GM18858 (cell line): ENCODE measurements at regions not wholly inside any gene's neighbourhood (a gene's known extent, or its start where the extent isn't known, plus 50 kb on each side); places are given as distances from the start of the nearest gene placed in this dataset.

ENCODE experiments used
- ATAC-seq: cut with Tn5 transposase; IDR thresholded peaks from one replicate; pipeline ENCODE4 v1.9.1; 2021; ENCODE audit not compliant: unreplicated experiment

DNA sequence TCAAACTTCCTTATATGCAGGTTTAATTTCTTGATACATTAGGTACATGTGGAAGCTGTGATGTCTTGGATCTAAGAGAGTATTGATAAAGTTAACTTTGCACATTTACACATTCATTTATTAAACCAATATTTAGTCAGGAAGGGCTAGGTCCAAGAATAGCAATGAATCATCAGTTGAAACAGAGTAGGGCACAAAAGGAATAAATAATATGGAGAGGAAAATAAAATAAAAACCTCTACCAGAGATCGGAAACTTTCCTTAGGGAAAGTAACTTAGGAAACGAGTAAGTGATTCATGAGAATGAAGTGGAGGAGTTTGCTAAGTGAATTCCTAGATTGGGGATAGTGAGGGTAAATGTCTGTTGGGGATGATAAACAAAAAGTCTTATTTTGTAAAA is 259.4 kb upstream of the DACH1 start:
- no peak for ATAC-seq

DNA sequence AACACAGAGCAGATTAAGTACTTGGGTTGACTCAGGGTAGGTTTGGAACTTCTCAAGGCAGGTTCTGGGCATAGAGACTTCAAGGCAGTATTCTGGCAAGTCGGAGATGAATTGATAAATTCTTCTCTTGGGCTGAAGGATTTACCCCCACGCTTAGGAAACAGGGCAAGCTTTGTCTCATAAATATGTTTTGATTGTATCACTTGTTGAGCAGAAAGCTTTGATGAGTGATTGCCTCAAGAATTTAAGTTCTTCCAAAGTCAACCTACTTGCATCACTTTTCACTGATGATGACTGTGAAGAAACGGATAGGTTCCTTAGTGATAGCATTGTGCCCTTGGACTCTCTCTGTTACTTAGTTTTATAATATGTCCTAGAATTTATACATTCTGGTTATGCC is 258.6 kb upstream of the DACH1 start:
- ATAC-seq: no peak

DNA sequence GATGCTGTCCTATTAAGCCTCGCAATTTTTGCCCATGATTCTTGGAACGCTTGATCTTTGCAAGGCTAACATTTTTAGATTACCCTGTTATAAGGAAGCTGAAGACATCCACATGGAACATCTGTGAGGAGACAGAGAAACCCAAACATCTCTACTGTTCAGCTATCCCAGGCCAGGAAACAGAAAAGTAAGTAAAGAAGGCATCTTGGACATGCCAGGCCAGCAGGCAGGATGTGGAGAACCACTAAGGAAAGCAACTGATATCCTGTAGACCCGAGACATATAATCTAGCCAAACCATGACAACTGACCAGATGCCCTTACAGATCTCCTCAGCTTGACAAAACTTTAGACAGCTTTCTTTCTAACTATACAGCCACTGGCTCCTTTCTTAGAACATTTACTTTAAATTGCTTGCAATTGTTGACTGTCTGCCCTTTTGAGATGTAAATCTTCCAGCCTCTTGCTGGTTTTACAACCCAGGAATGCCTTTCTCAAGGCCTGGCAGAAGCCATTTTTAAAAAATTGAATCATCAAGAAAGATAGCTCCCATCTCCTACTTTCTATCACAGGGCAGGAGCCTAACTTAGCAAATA is 255.8 kb upstream of the DACH1 start:
- ATAC-seq: no peak

DNA sequence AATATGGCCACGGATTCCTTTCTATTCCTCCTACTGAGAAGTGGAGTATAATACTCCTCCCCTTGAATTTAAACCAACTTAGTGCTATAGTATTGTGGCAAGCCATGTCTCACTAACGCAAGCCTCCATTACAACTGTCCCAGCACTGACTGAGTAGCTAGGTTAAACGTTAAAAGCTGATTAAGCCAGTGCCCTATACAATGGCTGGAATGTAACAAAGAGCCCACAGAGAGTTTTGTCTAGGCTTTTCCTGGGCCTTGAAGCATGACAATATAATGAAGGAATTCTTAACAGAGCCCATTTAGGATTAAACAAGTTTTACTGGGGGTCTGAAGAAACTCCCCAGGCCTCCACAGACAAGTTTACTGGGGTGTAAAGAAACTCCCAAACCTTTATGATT is 254.5 kb upstream of the DACH1 start:
- no peak for ATAC-seq

DNA sequence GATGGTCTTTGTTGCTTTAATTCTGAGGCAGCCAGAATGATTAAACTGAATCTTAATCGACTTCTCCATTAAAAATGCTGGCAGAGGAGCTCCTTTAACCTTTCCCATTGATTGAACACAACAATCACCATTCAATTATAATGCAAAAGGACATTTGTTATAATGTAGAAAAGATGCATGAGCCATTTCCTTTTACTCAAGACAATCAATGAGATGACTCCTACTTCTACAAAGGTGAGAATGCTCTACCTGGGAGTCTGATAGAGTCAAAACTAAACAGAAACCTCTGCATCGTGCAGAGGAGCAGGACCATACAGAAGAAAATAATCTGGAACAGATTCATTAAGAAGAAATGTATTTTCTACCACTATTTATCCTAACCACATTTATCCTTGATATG is 253.6 kb upstream of the DACH1 start:
- ATAC-seq: no peak

DNA sequence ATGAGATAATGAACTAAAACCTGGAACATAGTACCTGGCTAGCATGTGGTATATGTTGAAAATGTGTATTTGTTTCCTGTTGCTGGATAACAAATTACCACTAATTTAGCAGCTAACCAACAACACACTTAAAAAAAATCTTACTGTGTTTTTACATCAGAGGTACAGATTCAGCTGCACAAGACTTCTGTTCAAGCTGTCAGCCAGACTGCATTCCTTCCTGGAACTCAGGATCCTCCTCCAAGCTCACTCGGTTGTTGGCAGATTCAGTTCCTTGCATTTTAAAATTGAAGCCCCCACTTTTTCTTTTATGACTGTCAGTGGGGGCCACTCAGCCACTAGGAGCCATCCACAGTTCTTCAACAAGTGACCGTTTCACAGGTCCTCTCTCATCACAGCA is 246.9 kb upstream of the DACH1 start:
- no peak for ATAC-seq

DNA sequence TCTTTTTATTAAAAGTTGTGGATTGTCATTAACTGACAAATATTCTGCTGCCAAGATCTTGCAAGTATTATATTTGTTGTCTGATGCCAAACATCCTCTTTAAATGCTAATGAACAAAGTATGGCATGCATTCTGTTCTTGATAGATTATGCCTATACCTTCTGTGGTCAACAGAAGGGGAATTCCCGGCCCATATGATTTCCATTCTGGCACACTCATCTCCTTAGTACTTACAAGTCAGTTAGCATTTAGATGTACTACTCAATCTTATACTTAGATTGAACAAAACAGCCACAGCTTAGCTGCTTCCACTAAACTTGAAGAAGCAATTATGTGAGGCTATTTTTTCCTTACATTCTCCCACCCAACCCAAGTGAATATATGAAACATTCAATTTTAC is 246.1 kb upstream of the DACH1 start:
- peak; percentile 49 for ATAC-seq

DNA sequence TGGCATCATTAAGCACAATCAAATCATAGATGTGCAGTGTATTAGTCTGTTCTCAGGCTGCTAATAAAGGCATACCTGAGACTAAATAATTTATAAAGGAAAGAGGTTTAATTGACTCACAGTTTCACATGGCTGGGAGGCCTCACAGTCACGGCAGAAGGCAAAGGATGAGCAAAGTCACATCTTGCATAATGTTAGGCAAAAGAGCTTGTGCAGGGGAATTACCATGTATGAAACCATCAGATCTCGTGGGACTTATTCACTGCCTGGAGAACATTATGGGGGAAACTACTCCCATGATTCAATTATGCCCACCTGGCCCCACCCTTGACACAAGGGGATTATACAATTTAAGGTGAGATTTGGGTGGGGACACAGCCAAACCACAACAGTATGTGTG is 245.2 kb upstream of the DACH1 start:
- ATAC-seq: no peak

DNA sequence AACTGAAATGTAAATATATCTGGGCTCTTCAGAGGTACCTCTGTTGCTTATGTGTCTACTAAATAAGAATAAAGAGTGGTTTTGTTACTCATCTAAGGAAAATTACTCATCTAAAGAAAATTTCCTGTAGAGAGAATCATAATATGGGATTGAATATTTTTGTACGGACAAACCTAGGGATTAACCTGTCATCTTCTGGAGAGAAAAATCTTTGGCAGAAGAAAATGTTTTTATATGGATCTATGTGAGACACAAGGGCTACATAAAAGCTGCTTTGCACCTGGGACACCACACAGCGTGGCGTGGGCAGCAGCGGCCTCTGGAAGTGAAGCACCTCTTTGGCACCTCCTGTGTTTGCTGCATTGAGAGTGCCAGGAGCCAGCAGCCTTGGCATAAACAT is 242.9 kb upstream of the DACH1 start:
- ATAC-seq: no peak

DNA sequence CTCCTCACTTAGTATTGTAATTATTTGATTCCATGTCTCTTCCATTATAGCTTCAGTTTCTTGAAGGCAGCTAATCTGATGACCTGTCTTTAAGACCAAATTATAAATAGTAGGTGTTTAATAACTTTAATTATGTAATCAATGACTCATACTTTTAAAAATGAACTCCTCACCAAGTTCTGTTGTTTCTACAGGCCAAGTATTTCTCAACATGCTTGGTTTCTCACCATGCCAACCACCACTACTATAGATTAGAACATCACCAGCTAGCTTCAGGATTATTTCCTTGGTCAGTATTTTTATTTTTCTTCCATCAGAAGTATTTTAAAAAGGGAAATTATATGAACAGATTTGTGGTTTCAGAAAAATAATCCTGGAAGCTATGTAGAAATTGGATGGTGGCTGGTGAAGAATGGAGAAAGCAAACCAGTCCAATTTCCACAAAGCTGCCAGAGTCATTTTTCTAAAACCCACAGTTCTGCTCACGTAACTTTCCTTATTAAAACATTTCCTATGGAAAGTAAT is 237.7 kb upstream of the DACH1 start:
- ATAC-seq: no peak

DNA sequence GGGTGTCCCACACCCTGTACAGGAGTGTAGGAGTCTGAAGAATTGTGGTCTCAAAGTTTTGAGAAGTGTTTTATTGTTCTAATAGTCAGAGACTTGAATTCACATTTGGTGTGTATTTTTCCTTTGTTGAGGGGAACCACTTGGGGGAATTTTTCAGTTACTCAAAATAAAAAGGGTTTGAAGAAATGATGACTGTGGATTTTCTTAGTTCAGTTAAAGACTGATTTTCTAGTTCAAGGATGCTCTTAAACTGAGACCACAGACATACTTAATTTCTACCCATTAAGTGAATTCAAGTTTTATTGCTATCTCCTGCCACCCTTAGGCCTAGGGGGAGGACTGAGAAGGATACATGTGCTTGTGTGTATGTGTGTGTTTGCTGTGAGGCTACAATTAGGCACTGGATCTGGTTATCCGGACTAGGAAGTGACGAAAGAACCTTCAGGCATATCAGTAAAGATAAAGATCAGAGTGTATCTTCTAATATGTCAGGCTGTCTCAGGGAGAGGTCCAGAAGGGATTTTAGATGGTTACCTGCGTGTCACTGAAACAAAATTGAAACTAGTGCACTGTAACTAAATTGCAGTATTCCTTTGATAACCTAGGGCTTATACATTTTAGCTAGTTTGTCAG is 234.9 kb upstream of the DACH1 start:
- ATAC-seq: no peak

DNA sequence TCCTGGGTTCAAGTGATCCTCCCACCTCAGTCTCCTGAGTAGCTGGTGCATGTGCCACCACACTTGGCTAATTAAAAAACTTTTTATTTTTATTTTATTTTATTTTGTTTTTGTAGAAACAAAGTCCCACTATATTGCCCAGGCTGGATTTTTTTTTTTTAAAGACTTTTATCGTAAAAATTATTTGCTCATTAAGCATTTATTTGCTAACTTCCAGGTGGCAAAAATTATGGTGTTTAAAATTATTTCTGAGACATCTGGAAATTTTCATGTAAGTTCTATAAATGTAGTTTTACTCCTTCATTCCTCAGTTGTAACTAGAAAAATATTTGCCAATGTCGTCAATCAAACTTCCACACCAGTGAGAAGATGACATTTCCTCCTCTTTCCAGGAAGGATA is 233.3 kb upstream of the DACH1 start:
- ATAC-seq: no peak

DNA sequence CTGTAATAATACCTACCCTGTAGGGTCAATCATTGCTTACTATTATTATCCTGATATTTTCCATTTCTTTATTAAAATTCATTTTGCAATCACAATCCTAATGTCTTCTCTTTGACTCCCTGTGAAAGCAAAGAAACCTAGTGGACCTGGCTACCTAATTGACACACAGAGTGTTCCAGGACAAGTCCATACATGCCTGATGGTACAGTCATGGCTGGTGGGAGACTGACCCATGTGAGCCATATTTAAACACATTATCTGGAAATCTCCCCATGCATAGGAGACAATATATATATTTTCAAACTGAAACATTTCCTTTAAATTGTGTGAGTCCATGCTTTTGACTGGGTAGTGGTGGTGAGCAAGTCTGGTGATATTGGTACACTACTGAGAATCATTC is 230.6 kb upstream of the DACH1 start:
- ATAC-seq: no peak

DNA sequence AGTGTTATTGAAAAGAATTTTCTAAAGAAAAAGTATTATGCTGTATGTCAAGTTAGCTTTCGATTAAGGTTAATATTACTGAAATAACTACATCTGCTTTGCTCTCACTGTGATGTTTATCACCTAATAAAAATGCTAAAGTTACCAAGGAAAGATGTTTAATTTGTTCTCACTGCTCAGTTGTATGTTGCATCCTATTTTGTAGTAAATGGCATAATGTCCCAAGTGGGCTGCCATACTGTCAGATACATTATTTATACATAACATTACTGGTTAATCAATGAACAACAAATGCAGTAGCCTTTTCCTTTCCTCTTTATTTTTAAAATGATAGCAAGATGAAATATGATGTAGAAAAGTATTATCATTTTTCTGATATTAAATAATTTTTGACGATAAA is 226.3 kb upstream of the DACH1 start:
- ATAC-seq: no peak

DNA sequence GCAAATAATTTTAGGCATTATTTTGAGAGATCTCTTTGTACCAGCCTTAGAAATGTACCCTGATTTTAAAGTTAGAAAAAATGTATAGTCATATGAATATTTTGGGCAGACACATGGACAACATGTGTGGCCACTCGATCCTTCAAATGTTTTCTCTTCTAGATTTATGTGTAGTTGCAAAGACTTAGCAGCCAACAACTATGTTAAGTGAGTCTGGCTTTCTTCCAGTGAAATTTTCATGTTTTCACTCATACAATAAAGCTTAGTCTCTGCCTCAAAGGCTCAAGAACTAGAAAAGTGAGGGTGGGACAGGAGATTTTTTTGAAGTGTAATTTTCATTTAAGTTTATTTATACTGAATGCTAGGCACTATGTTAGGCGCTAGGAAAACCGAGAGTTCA is 207.7 kb upstream of the DACH1 start:
- no peak for ATAC-seq

DNA sequence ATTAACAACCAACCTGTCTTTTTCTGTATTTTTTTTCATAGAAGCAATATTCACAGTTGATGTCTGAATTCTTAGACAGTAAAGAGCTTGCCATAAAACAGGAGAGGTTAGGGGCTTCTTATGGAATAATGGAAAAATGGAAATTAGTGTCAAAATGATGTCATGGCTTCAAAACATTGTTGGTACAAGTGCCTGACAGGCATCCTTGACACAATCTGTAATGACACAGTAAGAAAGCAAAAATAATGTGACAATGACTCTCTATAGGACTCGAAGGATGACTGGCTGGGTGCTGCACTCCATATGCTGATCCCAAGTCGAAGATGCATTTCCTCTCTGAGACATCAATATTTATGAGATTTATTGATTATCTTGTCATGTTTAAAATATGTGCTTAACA is 205.3 kb upstream of the DACH1 start:
- no peak for ATAC-seq

DNA sequence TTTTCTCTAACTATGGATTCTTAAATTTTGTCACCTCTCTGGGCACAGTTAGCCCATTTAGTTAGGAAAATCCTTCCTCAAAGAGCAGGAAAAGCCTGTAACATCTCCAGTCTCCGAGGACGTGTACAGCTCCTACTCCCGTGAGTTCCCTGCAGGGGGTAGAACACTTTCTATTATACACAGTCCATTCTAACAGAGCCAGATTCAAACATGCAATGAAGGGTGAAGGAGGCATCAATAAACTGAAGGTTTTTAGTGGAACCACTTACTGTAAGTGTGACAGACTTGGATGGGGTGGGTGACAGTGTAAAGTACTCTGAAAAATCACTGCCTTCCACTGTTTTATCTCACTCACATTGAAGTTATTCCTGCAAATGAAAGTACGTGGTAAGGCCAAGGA is 204.7 kb upstream of the DACH1 start:
- no peak for ATAC-seq

DNA sequence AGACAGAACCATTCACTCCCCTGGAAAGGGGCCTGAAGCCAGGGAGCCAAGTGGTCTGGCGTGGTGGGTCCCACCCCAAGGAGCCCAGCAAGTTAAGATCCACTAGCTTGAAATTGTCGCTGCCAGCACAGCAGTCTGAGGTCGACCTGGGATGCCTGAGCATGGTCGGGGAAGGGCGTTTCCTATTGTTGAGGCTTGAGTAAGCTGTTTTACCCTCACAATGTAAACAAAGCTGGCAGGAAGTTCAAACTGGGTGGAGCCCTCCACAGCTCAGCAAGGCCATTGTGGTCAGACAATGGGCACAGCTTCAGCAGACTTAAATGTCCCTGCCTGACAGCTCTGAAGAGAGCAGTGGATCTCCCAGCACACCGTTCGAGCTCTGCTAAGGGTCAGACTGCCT is 195.6 kb upstream of the DACH1 start:
- no peak for ATAC-seq

DNA sequence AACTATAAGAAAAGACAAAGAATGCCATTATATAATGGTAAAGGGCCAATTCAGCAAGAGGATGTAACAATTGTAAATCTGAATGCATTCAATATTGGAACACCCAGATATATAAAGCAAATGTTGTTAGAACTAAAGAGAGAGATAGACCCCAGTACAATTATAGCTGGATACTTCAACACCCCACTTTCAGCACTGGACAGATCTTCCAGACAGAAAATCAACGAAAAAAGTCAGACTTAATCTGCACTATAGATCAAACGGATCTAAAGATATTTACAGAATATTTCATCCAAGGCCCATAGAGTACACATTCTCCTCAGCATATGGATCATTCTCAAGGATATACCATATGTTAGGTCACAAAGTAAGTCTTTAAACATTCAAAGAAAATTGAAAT is 194.6 kb upstream of the DACH1 start:
- no peak for ATAC-seq

DNA sequence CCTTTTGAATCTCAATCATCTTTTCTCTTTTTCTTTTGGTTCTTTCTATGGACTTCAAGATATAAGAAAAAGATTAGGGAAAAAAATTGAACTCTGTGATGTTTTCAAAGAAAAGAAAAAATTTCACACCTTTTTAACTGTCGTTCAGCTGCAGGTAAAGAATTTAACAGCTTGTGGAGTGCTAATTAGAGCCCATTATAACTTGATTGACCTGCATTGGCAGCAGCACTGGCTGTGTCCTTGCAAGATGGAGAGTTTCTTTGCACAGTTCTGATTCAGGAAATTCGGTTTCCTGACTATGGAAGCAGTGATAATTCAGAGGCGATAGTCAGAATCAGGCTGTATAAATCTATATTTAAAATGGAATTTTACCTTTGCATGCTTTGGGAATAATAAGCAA is 183.2 kb upstream of the DACH1 start:
- ATAC-seq: no peak

DNA sequence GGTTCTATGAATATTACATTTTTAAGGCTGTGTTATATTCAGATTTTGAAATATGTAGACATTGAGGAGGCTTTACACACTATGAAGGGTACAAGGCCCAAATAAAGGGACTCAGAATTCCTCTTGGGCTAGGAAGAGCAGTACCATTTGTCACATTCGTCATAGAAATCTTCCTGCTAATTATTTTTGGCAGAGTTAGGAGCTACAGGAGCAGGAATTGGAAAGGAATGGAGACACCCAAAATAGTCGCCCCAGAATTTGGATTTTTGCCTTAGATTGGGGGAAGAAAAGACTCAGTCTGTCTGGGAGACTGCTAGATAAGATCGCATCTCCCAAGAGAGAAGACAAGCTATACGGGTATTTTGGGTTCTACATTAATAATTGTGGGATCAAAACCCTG is 176.4 kb upstream of the DACH1 start:
- no peak for ATAC-seq

DNA sequence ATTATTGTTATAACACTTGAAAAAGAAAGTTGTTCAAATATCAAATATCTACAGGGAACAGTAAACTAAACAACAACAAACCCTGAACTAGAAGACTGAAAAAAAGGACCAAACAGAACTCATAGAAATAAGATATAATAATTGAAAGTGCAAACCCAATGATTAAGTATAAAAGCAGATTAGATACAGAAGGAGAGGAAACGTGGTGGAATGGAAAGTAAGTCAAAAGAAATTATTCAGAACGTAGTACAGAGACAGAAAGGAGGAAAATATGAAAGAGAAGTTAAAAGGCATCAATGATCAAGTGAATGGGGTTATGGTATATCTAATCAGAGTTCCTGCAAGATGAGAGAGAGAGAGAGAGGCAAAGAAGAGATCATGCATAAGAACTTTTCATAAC is 174.2 kb upstream of the DACH1 start:
- no peak for ATAC-seq

DNA sequence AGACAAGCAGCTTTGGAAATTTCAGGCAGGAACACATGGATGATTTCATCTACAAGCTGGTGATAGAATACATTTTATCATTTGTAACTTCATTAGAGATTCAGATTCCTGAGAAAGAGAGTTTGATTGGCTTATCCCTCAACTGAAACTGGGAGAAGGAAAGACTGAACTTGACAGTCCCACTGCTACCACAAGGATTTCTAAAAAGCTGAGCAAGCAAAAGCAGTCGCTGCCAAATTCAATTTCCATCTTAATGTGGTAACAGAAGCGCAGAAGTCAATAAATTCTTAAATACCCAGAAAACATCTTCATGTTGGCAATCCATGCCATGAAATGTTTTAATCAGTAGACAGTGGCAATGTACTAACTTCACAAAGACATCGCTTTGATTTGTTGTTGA is 172.1 kb upstream of the DACH1 start:
- no peak for ATAC-seq
